Adrenal gland (tissue), 5 donors: ENCODE measurements at regions not wholly inside any gene's neighbourhood (a gene's known extent, or its start where the extent isn't known, plus 50 kb on each side); places are given as distances from the start of the nearest gene placed in this dataset.

Experiments
- POLR2A ChIP-seq, 2 donors: fragments of 450-650 bp; IDR thresholded peaks; one replicate each; pipeline ENCODE4 v1.6.1; 2017; ENCODE audit warnings: antibody characterized with exemption in 2 of 2, mild to moderate bottlenecking in 2 of 2, moderate library complexity in 1 of 2
- TF ChIP-seq, protein P1 (sequence below), 6 experiments: fragments of 450-650 bp in 4 of 6; fragments of 200-600 bp in 2 of 6; sonication (generic) in 1 of 6; IDR thresholded peaks; 1 replicate in 5 of 6; 2 replicates in 1 of 6; pipeline versions ENCODE4 v1.5.1 to v1.8.0; 2016 to 2021; ENCODE audit warnings: antibody characterized with exemption in 6 of 6, mild to moderate bottlenecking in 2 of 6, moderate library complexity in 1 of 6
- donor health status: DM: no; HTN: no; CAD: no.

DNA sequence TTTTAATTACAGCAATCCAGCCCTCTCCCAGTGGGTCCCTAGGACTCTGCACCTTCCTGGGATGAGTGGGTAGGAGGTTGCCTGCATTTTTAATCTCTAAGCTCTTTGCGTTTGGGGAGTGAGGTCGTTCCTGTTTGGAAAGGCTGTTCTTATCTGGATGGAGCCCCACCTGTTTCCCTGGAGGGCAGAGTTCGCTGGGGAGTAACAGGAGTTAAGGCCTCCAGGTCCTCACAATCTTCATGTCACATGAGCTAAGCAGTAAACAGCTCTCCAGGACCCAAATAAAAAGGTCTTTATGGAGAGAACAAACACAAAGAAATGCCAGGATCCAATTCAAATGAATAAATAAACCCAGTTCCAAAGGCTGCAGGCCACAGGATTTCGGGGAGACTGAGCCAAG, 56.0 kb upstream of the RFLNA start:
- TF ChIP-seq, protein P1, sequence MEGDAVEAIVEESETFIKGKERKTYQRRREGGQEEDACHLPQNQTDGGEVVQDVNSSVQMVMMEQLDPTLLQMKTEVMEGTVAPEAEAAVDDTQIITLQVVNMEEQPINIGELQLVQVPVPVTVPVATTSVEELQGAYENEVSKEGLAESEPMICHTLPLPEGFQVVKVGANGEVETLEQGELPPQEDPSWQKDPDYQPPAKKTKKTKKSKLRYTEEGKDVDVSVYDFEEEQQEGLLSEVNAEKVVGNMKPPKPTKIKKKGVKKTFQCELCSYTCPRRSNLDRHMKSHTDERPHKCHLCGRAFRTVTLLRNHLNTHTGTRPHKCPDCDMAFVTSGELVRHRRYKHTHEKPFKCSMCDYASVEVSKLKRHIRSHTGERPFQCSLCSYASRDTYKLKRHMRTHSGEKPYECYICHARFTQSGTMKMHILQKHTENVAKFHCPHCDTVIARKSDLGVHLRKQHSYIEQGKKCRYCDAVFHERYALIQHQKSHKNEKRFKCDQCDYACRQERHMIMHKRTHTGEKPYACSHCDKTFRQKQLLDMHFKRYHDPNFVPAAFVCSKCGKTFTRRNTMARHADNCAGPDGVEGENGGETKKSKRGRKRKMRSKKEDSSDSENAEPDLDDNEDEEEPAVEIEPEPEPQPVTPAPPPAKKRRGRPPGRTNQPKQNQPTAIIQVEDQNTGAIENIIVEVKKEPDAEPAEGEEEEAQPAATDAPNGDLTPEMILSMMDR (IDR thresholded peaks at IDR 0.05), result no peak
- no peak for TF ChIP-seq POLR2A (IDR thresholded peaks at IDR 0.05)
